Neural cell (in vitro differentiated cells): ENCODE measurements at regions not wholly inside any gene's neighbourhood (a gene's known extent, or its start where the extent isn't known, plus 50 kb on each side); places are given as distances from the start of the nearest gene placed in this dataset.

Experiments
- H2AFZ ChIP-seq: fragments of 200-600, 300-800 bp; sonication (generic), shearing (Covaris generic); 2 replicates; pipeline ENCODE4 v1.6.0; 2014; ENCODE audit warnings: low read depth, mild to moderate bottlenecking, antibody characterized with exemption, low read length, moderate library complexity
- H3F3A ChIP-seq: fragments of 200-600 bp; shearing (Covaris generic); 2 replicates; pipeline ENCODE4 v1.6.1; 2016; ENCODE audit warnings: mild to moderate bottlenecking, moderate library complexity, mixed read lengths, antibody characterized with exemption, low read length; ENCODE audit not compliant: insufficient read depth, poor library complexity, severe bottlenecking
- H3K27ac ChIP-seq: fragments of 200-600, 300-800 bp; sonication (generic), shearing (Covaris generic); 2 replicates; pipeline ENCODE4 v1.5.1; 2014; ENCODE audit warnings: mild to moderate bottlenecking, low read length, moderate library complexity
- H3K27me3 ChIP-seq: fragments of 300-800, 200-600 bp; sonication (generic), shearing (Covaris generic); 2 replicates; pipeline ENCODE4 v1.6.0; 2014; ENCODE audit warnings: mild to moderate bottlenecking, low read depth, low read length, moderate library complexity; ENCODE audit not compliant: insufficient read depth
- H3K36me3 ChIP-seq: fragments of 300-800, 200-600 bp; sonication (generic), shearing (Covaris generic); 2 replicates; pipeline ENCODE4 v1.5.1; 2014; ENCODE audit warnings: mild to moderate bottlenecking, antibody characterized with exemption, low read length, moderate library complexity; ENCODE audit not compliant: insufficient read depth
- H3K4me2 ChIP-seq: fragments of 300-800, 200-600 bp; sonication (generic), shearing (Covaris generic); 2 replicates; pipeline ENCODE4 v1.6.0; 2014; ENCODE audit warnings: mild to moderate bottlenecking, low read length
- H3K4me3 ChIP-seq: fragments of 300-800, 200-600 bp; sonication (generic), shearing (Covaris generic); 2 replicates; pipeline ENCODE4 v1.5.1; 2014; ENCODE audit warnings: mild to moderate bottlenecking, low read length, moderate library complexity
- H3K79me2 ChIP-seq: fragments of 200-600 bp; shearing (Covaris generic); replicated peaks from 2 replicates; pipeline ENCODE4 v1.6.0; 2014; ENCODE audit warnings: mild to moderate bottlenecking, low read length, moderate library complexity; ENCODE audit not compliant: insufficient read depth
- H3K9ac ChIP-seq: fragments of 300-800, 200-600 bp; sonication (generic), shearing (Covaris generic); 2 replicates; pipeline ENCODE4 v1.6.1; 2016; ENCODE audit warnings: mild to moderate bottlenecking, low read length, mixed read lengths
- H3K9me2 ChIP-seq: fragments of 200-600 bp; shearing (Covaris generic); 2 replicates; pipeline ENCODE4 v1.6.1; 2016; ENCODE audit warnings: mild to moderate bottlenecking, low read length, mixed read lengths; ENCODE audit not compliant: insufficient read depth
- H3K9me3 ChIP-seq: fragments of 200-600, 300-800 bp; sonication (generic), shearing (Covaris generic); 2 replicates; pipeline ENCODE4 v1.6.1; 2016; ENCODE audit warnings: mild to moderate bottlenecking, mixed run types, low read length, moderate library complexity, mixed read lengths
- H4K20me1 ChIP-seq: fragments of 200-600 bp; shearing (Covaris generic); 2 replicates; pipeline ENCODE4 v1.6.1; 2016; ENCODE audit warnings: mild to moderate bottlenecking, mixed run types; ENCODE audit not compliant: insufficient read depth
- CTCF ChIP-seq: fragments of 450-650 bp; IDR thresholded peaks from 2 replicates; pipeline ENCODE4 v1.5.1; 2014; ENCODE audit warnings: antibody characterized with exemption, mild to moderate bottlenecking, moderate library complexity; ENCODE audit not compliant: poor library complexity, severe bottlenecking
- EP300 ChIP-seq: fragments of 450-650 bp; conservative IDR thresholded peaks from 2 replicates; pipeline ENCODE4 v1.6.1; 2014; ENCODE audit warnings: antibody characterized with exemption, mild to moderate bottlenecking, moderate library complexity; ENCODE audit not compliant: poor library complexity, severe bottlenecking
- EZH2 ChIP-seq: fragments of 200-600, 300-800 bp; shearing (Covaris generic), sonication (generic); IDR thresholded peaks from 2 replicates; pipeline ENCODE4 v1.6.1; 2014; ENCODE audit warnings: antibody characterized with exemption, low read length, borderline replicate concordance, mild to moderate bottlenecking; ENCODE audit not compliant: insufficient read depth, poor library complexity, severe bottlenecking
- MXI1 ChIP-seq: fragments of 450-650 bp; conservative IDR thresholded peaks from 2 replicates; pipeline ENCODE4 v1.6.1; 2014; ENCODE audit warnings: antibody characterized with exemption, mild to moderate bottlenecking; ENCODE audit not compliant: poor library complexity, severe bottlenecking
- POLR2AphosphoS5 ChIP-seq: IDR thresholded peaks from 2 replicates; pipeline ENCODE4 v1.6.1; 2012
- RAD21 ChIP-seq: fragments of 450-650 bp; conservative IDR thresholded peaks from 2 replicates; pipeline ENCODE4 v1.6.1; 2014; ENCODE audit warnings: antibody characterized with exemption, mild to moderate bottlenecking, moderate library complexity
- SMC3 ChIP-seq: fragments of 450-650 bp; conservative IDR thresholded peaks from 2 replicates; pipeline ENCODE4 v1.6.1; 2014; ENCODE audit warnings: antibody characterized with exemption, mild to moderate bottlenecking, moderate library complexity; ENCODE audit not compliant: poor library complexity
- TAF1 ChIP-seq: IDR thresholded peaks from 2 replicates; pipeline ENCODE4 v1.6.1; 2012; ENCODE audit warnings: low read depth
- TF ChIP-seq, protein P1 (sequence below): IDR thresholded peaks from 2 replicates; pipeline ENCODE4 v1.6.1; 2012; ENCODE audit warnings: borderline replicate concordance

DNA sequence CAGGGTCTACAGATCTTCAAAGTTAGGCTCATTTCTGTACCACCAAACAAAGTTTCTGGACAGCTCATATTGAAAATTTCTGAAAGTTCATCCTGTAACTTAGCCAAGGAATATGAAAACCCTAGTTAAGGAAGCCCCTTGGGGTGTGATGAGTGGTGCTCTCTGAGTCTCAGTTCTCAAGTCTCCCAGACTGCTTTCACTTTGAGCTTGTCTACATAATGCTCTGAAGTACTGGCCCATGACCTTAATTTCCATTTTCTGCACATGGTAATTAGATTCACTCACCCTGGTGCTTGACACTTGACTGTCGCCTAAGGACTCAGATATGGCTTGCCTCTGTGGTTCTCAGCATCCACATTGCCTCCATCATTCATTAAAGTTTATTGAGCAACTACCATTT, 51.7 kb upstream of the SATB2 start:
- no peaks in the 10 kb centered on the region for H3K36me3 ChIP-seq
- H3K4me2 ChIP-seq, result no peak overlapping the region
- no peaks in the 10 kb centered on the region for H3K9me3 ChIP-seq
- no peaks in the 10 kb centered on the region for H3K9me2 ChIP-seq
- H3K9ac ChIP-seq, result no peak overlapping the region
- no peaks in the 10 kb centered on the region for H3K27me3 ChIP-seq
- TF ChIP-seq RAD21 (no peak), MXI1 (no peak), SMC3 (no peak), TAF1 (no peak), POLR2AphosphoS5 (no peak), EZH2 (no peak), CTCF (no peak), EP300 (no peak)
- TF ChIP-seq, protein P1, sequence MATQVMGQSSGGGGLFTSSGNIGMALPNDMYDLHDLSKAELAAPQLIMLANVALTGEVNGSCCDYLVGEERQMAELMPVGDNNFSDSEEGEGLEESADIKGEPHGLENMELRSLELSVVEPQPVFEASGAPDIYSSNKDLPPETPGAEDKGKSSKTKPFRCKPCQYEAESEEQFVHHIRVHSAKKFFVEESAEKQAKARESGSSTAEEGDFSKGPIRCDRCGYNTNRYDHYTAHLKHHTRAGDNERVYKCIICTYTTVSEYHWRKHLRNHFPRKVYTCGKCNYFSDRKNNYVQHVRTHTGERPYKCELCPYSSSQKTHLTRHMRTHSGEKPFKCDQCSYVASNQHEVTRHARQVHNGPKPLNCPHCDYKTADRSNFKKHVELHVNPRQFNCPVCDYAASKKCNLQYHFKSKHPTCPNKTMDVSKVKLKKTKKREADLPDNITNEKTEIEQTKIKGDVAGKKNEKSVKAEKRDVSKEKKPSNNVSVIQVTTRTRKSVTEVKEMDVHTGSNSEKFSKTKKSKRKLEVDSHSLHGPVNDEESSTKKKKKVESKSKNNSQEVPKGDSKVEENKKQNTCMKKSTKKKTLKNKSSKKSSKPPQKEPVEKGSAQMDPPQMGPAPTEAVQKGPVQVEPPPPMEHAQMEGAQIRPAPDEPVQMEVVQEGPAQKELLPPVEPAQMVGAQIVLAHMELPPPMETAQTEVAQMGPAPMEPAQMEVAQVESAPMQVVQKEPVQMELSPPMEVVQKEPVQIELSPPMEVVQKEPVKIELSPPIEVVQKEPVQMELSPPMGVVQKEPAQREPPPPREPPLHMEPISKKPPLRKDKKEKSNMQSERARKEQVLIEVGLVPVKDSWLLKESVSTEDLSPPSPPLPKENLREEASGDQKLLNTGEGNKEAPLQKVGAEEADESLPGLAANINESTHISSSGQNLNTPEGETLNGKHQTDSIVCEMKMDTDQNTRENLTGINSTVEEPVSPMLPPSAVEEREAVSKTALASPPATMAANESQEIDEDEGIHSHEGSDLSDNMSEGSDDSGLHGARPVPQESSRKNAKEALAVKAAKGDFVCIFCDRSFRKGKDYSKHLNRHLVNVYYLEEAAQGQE, result no peak
- H3F3A ChIP-seq, result no peaks in the 10 kb centered on the region
- H2AFZ ChIP-seq, result no peak overlapping the region
- no peaks in the 10 kb centered on the region for H4K20me1 ChIP-seq
- no peak overlapping the region for H3K27ac ChIP-seq
- no peaks in the 10 kb centered on the region for H3K79me2 ChIP-seq
- H3K4me3 ChIP-seq, result no peak overlapping the region
